ENCODE measurements at regions not wholly inside any gene's neighbourhood (a gene's known extent, or its start where the extent isn't known, plus 50 kb on each side); places are given as distances from the start of the nearest gene placed in this dataset.

DNA sequence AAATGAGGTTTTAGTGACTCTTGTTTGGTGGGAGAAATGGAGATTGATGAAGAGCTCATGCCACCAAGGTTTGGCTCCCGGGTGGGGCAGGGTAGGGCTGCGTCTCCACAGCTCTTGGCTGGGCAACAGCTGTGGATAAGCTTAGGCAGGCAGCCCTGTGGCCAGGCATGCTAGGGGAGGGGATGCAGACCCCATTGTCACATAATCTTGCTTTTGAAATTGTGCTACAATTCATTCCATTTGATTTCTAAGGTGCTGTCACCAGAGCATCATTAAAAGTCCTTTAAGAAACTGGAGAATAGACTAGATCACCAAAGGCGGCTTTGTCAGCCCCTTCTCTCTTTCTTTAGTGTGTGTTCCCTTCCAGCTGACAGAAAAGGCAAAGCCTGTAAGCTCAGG lies 574.2 kb upstream of the JAG1 start:
- ChIA-PET POLR2A (no interaction called here), CTCF (ENCODE audit: low intra/inter-chr PET ratio, low total read pairs) (no interaction called here)
- in situ Hi-C loops (cut with HindIII; ENCODE audit: extremely low pct_ligation_motif_present, low pct_unique_long_range_greater_than_20kb): no loop called here
- DNase-seq (ENCODE audit: low spot score) (no peak), ATAC-seq (no peak), FAIRE-seq (no peak)
- intact Hi-C loops (cut with micrococcal nuclease; ENCODE audit: unreplicated experiment): no loop called here
- Histone ChIP-seq H3K4me2 (ENCODE audit: low read depth, low read length) (no peak overlapping the region), H4K20me1 (ENCODE audit: insufficient read depth, low read length) (no peaks in the 10 kb centered on the region), H3K4me1 (ENCODE audit: insufficient read depth, low read length) (peaks cover 9% of the 10 kb centered on the region; the same call in 1 of the 2 replicates), H3K9ac (ENCODE audit: insufficient read depth, low read depth, low read length) (no peak overlapping the region), H3K27me3 (ENCODE audit: control insufficient read depth in 1 of 2, insufficient read depth in 2 of 2, low read length in 2 of 2) (peaks cover 0 to 28% of the 10 kb centered on the region in 2 experiments; a peak in 2 of 5 replicates), H3K79me2 (ENCODE audit: insufficient read depth, low read length) (no peaks in the 10 kb centered on the region), H3K9me3 (ENCODE audit: low read length) (no peaks in the 10 kb centered on the region), H3K36me3 (replicated peaks in 1 of 2; ENCODE audit: control insufficient read depth in 1 of 2, insufficient read depth in 2 of 2, low read length in 2 of 2) (no peaks in the 10 kb centered on the region), H2AFZ (ENCODE audit: low read length) (no peak overlapping the region), H3K27ac (ENCODE audit: extremely low read length, insufficient read depth, low read length) (no peak overlapping the region), H3K4me3 (replicated peaks in 1 of 3; ENCODE audit: insufficient read depth in 1 of 3, low read depth in 2 of 3, low read length in 3 of 3) (no peak overlapping the region)
- WGBS (ENCODE audit: low lambda C conversion rate): 12% methylated on average over 3 of the region's 3 CpGs
- BruUV-seq (replicated peaks): no TSS peak
- no peak for TF ChIP-seq RORA (CRISPR knock-in tag; IDR thresholded peaks at IDR 0.05)
- no peak for TF ChIP-seq ZNF547 (CRISPR knock-in tag; IDR thresholded peaks at IDR 0.05)
- TF ChIP-seq ELF3 (CRISPR knock-in tag; IDR thresholded peaks at IDR 0.05): no peak
- no peak for TF ChIP-seq CCAR2 (optimal IDR thresholded peaks at IDR 0.05; ENCODE audit: low read depth, low read length)
- no peak for TF ChIP-seq EHMT2 (IDR thresholded peaks at IDR 0.05; ENCODE audit: borderline replicate concordance, low read depth, low read length)
- TF ChIP-seq, protein P1, sequence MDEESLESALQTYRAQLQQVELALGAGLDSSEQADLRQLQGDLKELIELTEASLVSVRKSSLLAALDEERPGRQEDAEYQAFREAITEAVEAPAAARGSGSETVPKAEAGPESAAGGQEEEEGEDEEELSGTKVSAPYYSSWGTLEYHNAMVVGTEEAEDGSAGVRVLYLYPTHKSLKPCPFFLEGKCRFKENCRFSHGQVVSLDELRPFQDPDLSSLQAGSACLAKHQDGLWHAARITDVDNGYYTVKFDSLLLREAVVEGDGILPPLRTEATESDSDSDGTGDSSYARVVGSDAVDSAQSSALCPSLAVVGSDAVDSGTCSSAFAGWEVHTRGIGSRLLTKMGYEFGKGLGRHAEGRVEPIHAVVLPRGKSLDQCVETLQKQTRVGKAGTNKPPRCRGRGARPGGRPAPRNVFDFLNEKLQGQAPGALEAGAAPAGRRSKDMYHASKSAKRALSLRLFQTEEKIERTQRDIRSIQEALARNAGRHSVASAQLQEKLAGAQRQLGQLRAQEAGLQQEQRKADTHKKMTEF (CRISPR knock-in tag; IDR thresholded peaks at IDR 0.05): no peak
- TF ChIP-seq, protein P2, sequence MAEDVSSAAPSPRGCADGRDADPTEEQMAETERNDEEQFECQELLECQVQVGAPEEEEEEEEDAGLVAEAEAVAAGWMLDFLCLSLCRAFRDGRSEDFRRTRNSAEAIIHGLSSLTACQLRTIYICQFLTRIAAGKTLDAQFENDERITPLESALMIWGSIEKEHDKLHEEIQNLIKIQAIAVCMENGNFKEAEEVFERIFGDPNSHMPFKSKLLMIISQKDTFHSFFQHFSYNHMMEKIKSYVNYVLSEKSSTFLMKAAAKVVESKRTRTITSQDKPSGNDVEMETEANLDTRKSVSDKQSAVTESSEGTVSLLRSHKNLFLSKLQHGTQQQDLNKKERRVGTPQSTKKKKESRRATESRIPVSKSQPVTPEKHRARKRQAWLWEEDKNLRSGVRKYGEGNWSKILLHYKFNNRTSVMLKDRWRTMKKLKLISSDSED (CRISPR knock-in tag; IDR thresholded peaks at IDR 0.05): no peak
- no peak for TF ChIP-seq ZFP36L2 (CRISPR knock-in tag; IDR thresholded peaks at IDR 0.05)
- no peak for TF ChIP-seq CEBPB (IDR thresholded peaks at IDR 0.05; ENCODE audit: borderline replicate concordance, low read depth, low read length)
- no peak for TF ChIP-seq NR2F6 (IDR thresholded peaks at IDR 0.05)
- TF ChIP-seq NR2F6 (CRISPR knock-in tag; IDR thresholded peaks at IDR 0.05): no peak
- no peak for TF ChIP-seq HNRNPLL (IDR thresholded peaks at IDR 0.05; ENCODE audit: low read depth, low read length, poor library complexity, severe bottlenecking)
- no peak for TF ChIP-seq AKAP8 (CRISPR knock-in tag; IDR thresholded peaks at IDR 0.05)
- no peak for TF ChIP-seq NFKBIZ (CRISPR knock-in tag; IDR thresholded peaks at IDR 0.05)
- TF ChIP-seq, protein P3, sequence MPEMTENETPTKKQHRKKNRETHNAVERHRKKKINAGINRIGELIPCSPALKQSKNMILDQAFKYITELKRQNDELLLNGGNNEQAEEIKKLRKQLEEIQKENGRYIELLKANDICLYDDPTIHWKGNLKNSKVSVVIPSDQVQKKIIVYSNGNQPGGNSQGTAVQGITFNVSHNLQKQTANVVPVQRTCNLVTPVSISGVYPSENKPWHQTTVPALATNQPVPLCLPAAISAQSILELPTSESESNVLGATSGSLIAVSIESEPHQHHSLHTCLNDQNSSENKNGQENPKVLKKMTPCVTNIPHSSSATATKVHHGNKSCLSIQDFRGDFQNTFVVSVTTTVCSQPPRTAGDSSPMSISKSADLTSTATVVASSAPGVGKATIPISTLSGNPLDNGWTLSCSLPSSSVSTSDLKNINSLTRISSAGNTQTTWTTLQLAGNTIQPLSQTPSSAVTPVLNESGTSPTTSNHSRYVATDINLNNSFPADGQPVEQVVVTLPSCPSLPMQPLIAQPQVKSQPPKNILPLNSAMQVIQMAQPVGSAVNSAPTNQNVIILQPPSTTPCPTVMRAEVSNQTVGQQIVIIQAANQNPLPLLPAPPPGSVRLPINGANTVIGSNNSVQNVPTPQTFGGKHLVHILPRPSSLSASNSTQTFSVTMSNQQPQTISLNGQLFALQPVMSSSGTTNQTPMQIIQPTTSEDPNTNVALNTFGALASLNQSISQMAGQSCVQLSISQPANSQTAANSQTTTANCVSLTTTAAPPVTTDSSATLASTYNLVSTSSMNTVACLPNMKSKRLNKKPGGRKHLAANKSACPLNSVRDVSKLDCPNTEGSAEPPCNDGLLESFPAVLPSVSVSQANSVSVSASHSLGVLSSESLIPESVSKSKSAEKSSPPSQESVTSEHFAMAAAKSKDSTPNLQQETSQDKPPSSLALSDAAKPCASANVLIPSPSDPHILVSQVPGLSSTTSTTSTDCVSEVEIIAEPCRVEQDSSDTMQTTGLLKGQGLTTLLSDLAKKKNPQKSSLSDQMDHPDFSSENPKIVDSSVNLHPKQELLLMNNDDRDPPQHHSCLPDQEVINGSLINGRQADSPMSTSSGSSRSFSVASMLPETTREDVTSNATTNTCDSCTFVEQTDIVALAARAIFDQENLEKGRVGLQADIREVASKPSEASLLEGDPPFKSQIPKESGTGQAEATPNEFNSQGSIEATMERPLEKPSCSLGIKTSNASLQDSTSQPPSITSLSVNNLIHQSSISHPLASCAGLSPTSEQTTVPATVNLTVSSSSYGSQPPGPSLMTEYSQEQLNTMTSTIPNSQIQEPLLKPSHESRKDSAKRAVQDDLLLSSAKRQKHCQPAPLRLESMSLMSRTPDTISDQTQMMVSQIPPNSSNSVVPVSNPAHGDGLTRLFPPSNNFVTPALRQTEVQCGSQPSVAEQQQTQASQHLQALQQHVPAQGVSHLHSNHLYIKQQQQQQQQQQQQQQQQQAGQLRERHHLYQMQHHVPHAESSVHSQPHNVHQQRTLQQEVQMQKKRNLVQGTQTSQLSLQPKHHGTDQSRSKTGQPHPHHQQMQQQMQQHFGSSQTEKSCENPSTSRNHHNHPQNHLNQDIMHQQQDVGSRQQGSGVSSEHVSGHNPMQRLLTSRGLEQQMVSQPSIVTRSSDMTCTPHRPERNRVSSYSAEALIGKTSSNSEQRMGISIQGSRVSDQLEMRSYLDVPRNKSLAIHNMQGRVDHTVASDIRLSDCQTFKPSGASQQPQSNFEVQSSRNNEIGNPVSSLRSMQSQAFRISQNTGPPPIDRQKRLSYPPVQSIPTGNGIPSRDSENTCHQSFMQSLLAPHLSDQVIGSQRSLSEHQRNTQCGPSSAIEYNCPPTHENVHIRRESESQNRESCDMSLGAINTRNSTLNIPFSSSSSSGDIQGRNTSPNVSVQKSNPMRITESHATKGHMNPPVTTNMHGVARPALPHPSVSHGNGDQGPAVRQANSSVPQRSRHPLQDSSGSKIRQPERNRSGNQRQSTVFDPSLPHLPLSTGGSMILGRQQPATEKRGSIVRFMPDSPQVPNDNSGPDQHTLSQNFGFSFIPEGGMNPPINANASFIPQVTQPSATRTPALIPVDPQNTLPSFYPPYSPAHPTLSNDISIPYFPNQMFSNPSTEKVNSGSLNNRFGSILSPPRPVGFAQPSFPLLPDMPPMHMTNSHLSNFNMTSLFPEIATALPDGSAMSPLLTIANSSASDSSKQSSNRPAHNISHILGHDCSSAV (CRISPR knock-in tag; IDR thresholded peaks at IDR 0.05; ENCODE audit: borderline replicate concordance): no peak
- TF ChIP-seq KAT7 (CRISPR knock-in tag; IDR thresholded peaks at IDR 0.05; ENCODE audit: borderline replicate concordance): no peak
- TF ChIP-seq ZNF263 (CRISPR knock-in tag; IDR thresholded peaks at IDR 0.05): no peak
- TF ChIP-seq ZBTB38 (CRISPR knock-in tag; IDR thresholded peaks at IDR 0.05): no peak
